CD4-positive, alpha-beta T cell (primary cell): ENCODE measurements at regions not wholly inside any gene's neighbourhood (a gene's known extent, or its start where the extent isn't known, plus 50 kb on each side); places are given as distances from the start of the nearest gene placed in this dataset.
A peak's percentile ranks its signal among the peaks of the same experiment; 100 is the strongest.

Experiments used
- ATAC-seq: fragments of 200-7000 bp; cut with Tn5 transposase; one replicate; pipeline ENCODE4 v1.10.0; 2022; ENCODE audit warnings: mild to moderate bottlenecking; ENCODE audit not compliant: poor library complexity
- CTCF ChIA-PET: fragments of 350-600 bp; sonication (Branson Sonifier 250); formaldehyde crosslinking; loops from one replicate; lab custom pipeline; 2021; ENCODE audit warnings: antibody characterized with exemption, inconsistent platforms; lab: Charles Lee
- POLR2A ChIA-PET: fragments of 350-600 bp; sonication (Branson Sonifier 250); formaldehyde crosslinking; loops from one replicate; lab custom pipeline; 2021; ENCODE audit warnings: antibody characterized with exemption, inconsistent platforms; lab: Charles Lee
- DNase-seq, 14 experiments: peaks; one replicate each; pipeline ENCODE4 v3.0.0-alpha.2; 2013 to 2020; ENCODE audit warnings: mixed read lengths in 2 of 14
- H3K27ac ChIP-seq, 2 donors: one replicate each; pipeline versions ENCODE4 v1.5.1 to v1.7.0; 2013; ENCODE audit warnings: low read length in 2 of 2, low read depth in 1 of 2, mild to moderate bottlenecking in 1 of 2
- H3K27me3 ChIP-seq, 2 experiments: 1 replicate in 1 of 2; 2 replicates in 1 of 2; pipeline versions ENCODE4 v1.6.1 to v1.7.0; 2013; ENCODE audit warnings: low read length in 2 of 2, control low read depth in 1 of 2, mild to moderate bottlenecking in 1 of 2, moderate library complexity in 1 of 2; ENCODE audit not compliant: insufficient read depth in 2 of 2, control insufficient read depth in 1 of 2
- H3K36me3 ChIP-seq: one replicate; pipeline ENCODE4 v1.6.1; 2013; ENCODE audit warnings: low read length, control low read depth; ENCODE audit not compliant: insufficient read depth
- H3K4me1 ChIP-seq: one replicate; pipeline ENCODE4 v1.6.1; 2013; ENCODE audit warnings: low read length, control low read depth; ENCODE audit not compliant: insufficient read depth
- H3K4me3 ChIP-seq: one replicate; pipeline ENCODE4 v1.5.1; 2013; ENCODE audit warnings: mild to moderate bottlenecking, low read length, moderate library complexity
- H3K9me3 ChIP-seq, 2 experiments: 1 replicate in 1 of 2; 2 replicates in 1 of 2; pipeline versions ENCODE4 v1.6.1 to v1.7.0; 2013; ENCODE audit warnings: low read length in 2 of 2, mild to moderate bottlenecking in 2 of 2, control low read depth in 1 of 2, moderate library complexity in 1 of 2; ENCODE audit not compliant: control insufficient read depth in 1 of 2, insufficient read depth in 1 of 2
- H3K27ac Mint-ChIP-seq: one replicate; pipeline ENCODE4 v1.8.0; 2020; ENCODE audit warnings: mixed read lengths
- H3K27me3 Mint-ChIP-seq: one replicate; pipeline ENCODE4 v1.8.0; 2021; ENCODE audit warnings: mixed read lengths
- H3K36me3 Mint-ChIP-seq: one replicate; pipeline ENCODE4 v1.8.0; 2021; ENCODE audit warnings: low read depth, mixed read lengths
- H3K4me1 Mint-ChIP-seq: one replicate; pipeline ENCODE4 v1.8.0; 2021; ENCODE audit warnings: low read depth, mixed read lengths
- H3K4me3 Mint-ChIP-seq: one replicate; pipeline ENCODE4 v1.8.0; 2020; ENCODE audit warnings: mild to moderate bottlenecking, mixed read lengths
- H3K9me3 Mint-ChIP-seq: one replicate; pipeline ENCODE4 v1.8.0; 2020; ENCODE audit warnings: mixed read lengths
- CTCF ChIP-seq: fragments of 200-600 bp; IDR thresholded peaks from one replicate; pipeline ENCODE4 v1.8.0; 2022; ENCODE audit warnings: antibody characterized with exemption, mild to moderate bottlenecking
- intact Hi-C, 2 experiments: fragments of 100-400 bp; cut with DNase I in 1 of 2; cut with micrococcal nuclease in 1 of 2; formaldehyde crosslinking; loops; one replicate each; pipeline versions ENCODE4 v1.15.1 to v1.9.0; 2023 to 2025; cut with DNase I, micrococcal nuclease

- intact Hi-C loops, result no loop called here
- H3K4me3 Mint-ChIP-seq, result no peak overlapping the region
- ATAC-seq (peak; percentile 18), DNase-seq (peak in 3 of 14 experiments; percentile 18 to 39 (median 30))
- H3K27ac ChIP-seq, result no peak overlapping the region
- H3K27me3 Mint-ChIP-seq, result no peaks in the 10 kb centered on the region
- H3K4me1 Mint-ChIP-seq, result peaks cover 27% of the 10 kb centered on the region
- H3K9me3 Mint-ChIP-seq, result peaks cover under 1% of the 10 kb centered on the region
- peak overlapping the region; percentile 83 for H3K27ac Mint-ChIP-seq
- ChIA-PET CTCF (no interaction called here), POLR2A (no interaction called here)
- H3K36me3 ChIP-seq, result no peaks in the 10 kb centered on the region
- H3K4me1 ChIP-seq, result peaks cover 12% of the 10 kb centered on the region
- peaks cover 0 to 21% of the 10 kb centered on the region in 2 experiments for H3K9me3 ChIP-seq
- H3K4me3 ChIP-seq, result no peak overlapping the region
- no peak for TF ChIP-seq CTCF
- H3K36me3 Mint-ChIP-seq, result no peaks in the 10 kb centered on the region
- no peaks in the 10 kb centered on the region for H3K27me3 ChIP-seq
Observed at GRCh38 chr18:78641689-78642231, 337.9 kb upstream of the SALL3 start.

DNA sequence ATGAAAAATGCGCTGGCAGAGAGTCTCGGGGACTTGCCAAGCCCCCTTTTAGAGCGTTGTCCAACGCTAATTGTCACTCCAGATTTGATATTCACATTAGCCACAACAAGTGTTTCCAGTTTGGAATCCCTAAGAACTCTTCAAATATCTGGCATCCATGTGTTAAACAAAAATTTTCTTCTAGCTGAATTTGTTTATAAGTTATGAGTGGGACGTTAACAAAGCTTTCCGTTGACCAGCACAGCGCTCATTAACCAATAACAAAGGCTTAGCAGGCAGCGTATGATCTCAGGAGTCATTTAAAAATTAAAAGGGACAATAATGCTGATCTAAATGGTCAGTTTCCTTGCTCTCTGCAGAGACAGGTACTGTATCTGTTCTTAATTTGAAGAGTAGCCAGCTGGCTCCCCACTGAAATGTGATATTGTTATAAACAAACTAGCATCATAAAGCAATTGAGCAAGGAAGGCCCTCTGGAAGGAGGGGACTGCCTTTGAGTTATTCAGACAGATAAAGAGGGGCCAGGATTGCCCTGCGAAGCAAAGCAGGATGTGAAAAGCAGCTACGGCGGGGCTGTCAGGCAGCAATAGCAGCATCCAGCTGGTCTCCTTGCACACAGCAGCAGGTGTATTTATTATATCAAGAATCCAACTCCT is 337.2 kb upstream of the SALL3 start:
- H3K27me3 Mint-ChIP-seq, result no peaks in the 10 kb centered on the region
- H3K4me3 Mint-ChIP-seq, result peak overlapping the region; percentile 50
- peak; percentile 38 for ATAC-seq
- intact Hi-C loops, result no loop called here
- H3K27me3 ChIP-seq, result no peaks in the 10 kb centered on the region
- no peaks in the 10 kb centered on the region for H3K36me3 Mint-ChIP-seq
- H3K4me3 ChIP-seq, result no peak overlapping the region
- ChIA-PET CTCF (no interaction called here), POLR2A (no interaction called here)
- H3K36me3 ChIP-seq, result no peaks in the 10 kb centered on the region
- peak overlapping the region in 1 of 2 donors; percentile 11 for H3K27ac ChIP-seq
- peaks cover 26% of the 10 kb centered on the region for H3K4me1 Mint-ChIP-seq
- peak overlapping the region; percentile 83 for H3K27ac Mint-ChIP-seq
- H3K9me3 ChIP-seq, result peaks cover 0 to 20% of the 10 kb centered on the region in 2 experiments
- peaks cover 12% of the 10 kb centered on the region for H3K4me1 ChIP-seq
- no peaks in the 10 kb centered on the region for H3K9me3 Mint-ChIP-seq
- no peak for TF ChIP-seq CTCF
- DNase-seq, result peak in 1 of 14 experiments; percentile 12

- ChIA-PET CTCF (no interaction called here), POLR2A (no interaction called here)
- peak; percentile 74 for ATAC-seq
- Histone ChIP-seq H3K9me3 (peaks cover 0 to 14% of the 10 kb centered on the region in 2 experiments), H3K36me3 (no peaks in the 10 kb centered on the region), H3K4me3 (no peak overlapping the region), H3K27me3 (no peaks in the 10 kb centered on the region), H3K27ac (no peak overlapping the region), H3K4me1 (peaks cover 12% of the 10 kb centered on the region)
- Mint-ChIP-seq H3K27ac (peak overlapping the region; percentile 83), H3K4me3 (peak overlapping the region; percentile 50), H3K36me3 (no peaks in the 10 kb centered on the region), H3K4me1 (peaks cover 26% of the 10 kb centered on the region), H3K9me3 (no peaks in the 10 kb centered on the region), H3K27me3 (no peaks in the 10 kb centered on the region)
- no peak for TF ChIP-seq CTCF
- intact Hi-C loops, result no loop called here
- DNase-seq, result peak in 3 of 14 experiments; percentile 55 to 63 (median 62)
Observed at GRCh38 chr18:78643004-78643403, 336.6 kb upstream of the SALL3 start.
